ENCODE measurements at regions not wholly inside any gene's neighbourhood (a gene's known extent, or its start where the extent isn't known, plus 50 kb on each side); places are given as distances from the start of the nearest gene placed in this dataset.

DNA sequence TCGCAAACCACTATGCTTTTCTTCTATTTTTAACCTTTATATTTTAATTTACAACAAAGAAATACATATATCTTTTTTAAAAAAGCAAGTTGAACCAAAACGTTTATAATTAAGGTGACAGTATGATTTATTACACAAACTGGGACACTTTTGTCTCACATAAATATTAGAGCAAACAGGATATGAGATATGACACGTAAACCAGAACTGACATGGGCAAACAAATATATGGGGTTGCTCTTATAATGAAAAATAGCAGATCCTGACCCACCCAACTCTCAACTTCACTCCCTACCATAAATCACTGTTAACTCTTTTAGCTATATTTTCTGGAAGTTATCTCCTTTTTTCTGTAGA is 177.0 kb upstream of the EDNRA start:
- H3K9me3 Mint-ChIP-seq: no peaks in the 10 kb centered on the region

DNA sequence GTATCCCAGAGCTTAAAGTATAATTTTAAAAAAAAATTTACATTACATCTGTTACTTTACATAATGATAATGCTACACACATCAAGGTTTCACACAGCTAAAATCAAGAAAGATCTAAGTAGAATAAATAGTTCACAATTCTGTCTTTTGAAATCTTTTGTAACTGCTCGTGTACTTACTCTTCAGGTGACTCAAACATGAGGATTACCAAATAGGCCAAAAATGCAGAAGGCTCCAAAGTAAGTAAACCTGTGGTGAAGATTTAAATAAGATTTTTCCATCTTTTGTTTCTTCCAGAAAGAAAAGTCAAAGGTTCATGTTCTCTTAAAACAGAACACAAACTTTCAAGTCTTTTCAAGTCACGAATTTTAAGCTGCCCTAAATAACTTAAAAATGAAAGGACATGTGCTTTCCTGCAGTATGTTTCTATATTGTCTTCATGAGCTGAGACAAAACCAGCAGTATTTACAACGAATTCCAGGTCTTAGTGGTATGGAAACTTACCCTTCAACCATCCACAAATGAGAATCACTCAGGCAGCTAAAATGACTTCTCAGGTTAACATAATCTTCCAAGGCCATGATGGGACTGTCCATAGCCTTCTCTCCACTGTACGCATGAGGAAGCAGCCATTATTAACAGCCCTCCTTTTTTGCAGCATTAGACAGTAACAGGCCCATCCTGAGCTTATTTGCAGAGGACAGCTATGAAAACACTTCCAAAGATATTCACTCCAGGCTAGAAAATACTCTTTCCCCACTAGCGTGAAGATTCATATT is 172.8 kb upstream of the EDNRA start:
- Mint-ChIP-seq H3K9me3 (no peaks in the 10 kb centered on the region), H3K36me3 (ENCODE audit: low read depth) (no peaks in the 10 kb centered on the region), H3K27me3 (peaks cover 2% of the 10 kb centered on the region), H3K4me3 (no peak overlapping the region), H3K4me1 (no peaks in the 10 kb centered on the region), H3K27ac (no peak overlapping the region)
- no peak for DNase-seq
- no peak for ATAC-seq

More for the DNA sequence above, 177.0 kb upstream of the EDNRA start:
- Mint-ChIP-seq H3K4me3 (no peak overlapping the region), H3K4me1 (no peaks in the 10 kb centered on the region), H3K27ac (no peak overlapping the region), H3K36me3 (ENCODE audit: low read depth) (no peaks in the 10 kb centered on the region), H3K27me3 (peaks cover 2% of the 10 kb centered on the region)
- DNase-seq (no peak), ATAC-seq (no peak)

DNA sequence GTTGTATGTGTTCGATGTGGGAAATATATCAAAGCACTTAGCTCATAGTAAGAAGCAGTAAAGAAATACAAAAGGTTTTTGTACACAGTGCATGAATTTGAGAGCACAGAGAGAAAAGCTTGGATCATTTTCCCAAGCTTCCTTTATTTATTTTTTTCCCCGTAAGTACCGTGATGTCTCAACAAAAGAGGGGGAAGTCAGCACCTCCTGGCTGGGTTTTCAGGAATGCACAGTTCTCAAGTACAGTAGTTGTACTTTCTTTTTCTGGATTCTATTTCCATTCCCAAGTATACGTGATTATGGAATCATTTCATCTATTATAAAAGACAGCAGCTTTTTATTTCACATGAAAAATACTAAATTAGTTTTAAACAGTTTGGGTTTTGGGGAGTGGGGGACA is 171.5 kb upstream of the EDNRA start:
- H3K27me3 Mint-ChIP-seq: peaks cover 2% of the 10 kb centered on the region
- ATAC-seq: no peak
- no peak for DNase-seq
- no peaks in the 10 kb centered on the region for H3K36me3 Mint-ChIP-seq (ENCODE audit: low read depth)
- no peak overlapping the region for H3K27ac Mint-ChIP-seq
- H3K4me3 Mint-ChIP-seq: no peak overlapping the region
- no peaks in the 10 kb centered on the region for H3K4me1 Mint-ChIP-seq
- no peaks in the 10 kb centered on the region for H3K9me3 Mint-ChIP-seq

DNA sequence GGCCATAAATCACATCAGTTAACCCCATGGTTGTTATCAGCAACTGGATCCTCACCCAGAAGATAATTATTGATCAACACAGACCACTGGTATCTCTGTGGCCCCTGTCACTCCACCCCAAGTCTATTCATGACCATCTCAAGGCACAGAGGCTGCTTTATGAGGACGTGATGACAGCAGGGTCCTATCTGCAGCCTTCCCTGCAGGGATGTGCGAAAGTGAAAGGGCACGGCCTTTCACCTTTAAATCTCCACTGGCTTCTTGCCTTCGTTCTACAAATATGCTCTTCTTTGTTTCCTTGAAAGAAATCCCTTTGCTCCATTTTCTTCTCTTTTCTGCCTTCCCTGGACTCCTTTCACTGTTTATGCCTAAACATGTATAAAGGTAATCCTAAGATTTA is 170.6 kb upstream of the EDNRA start:
- no peaks in the 10 kb centered on the region for H3K4me1 Mint-ChIP-seq
- ATAC-seq: no peak
- H3K27ac Mint-ChIP-seq: no peak overlapping the region
- H3K27me3 Mint-ChIP-seq: peaks cover under 1% of the 10 kb centered on the region
- H3K4me3 Mint-ChIP-seq: no peak overlapping the region
- no peak for DNase-seq
- H3K9me3 Mint-ChIP-seq: no peaks in the 10 kb centered on the region
- H3K36me3 Mint-ChIP-seq (ENCODE audit: low read depth): no peaks in the 10 kb centered on the region

DNA sequence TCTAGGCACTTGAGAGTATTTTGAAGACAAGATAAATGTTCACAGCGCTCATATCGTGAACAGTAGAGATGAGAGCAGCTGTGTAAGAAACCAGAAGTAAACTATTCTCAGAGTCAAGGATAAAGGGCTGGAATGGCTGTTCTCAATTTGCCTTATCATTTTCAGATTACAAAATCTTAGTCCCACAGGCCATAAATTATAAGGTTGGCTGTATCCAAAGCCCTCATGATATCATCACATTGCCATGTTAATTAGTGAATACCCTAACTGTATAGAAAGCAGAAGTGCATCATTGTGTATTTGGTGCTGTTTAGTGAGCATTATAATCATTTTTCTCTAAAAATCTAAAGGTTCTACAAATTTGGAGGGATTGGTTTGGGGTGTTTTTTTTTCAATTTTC is 168.9 kb upstream of the EDNRA start:
- ATAC-seq (no peak), DNase-seq (no peak)
- H3K4me1 Mint-ChIP-seq: no peaks in the 10 kb centered on the region
- no peaks in the 10 kb centered on the region for H3K36me3 Mint-ChIP-seq (ENCODE audit: low read depth)
- H3K9me3 Mint-ChIP-seq: no peaks in the 10 kb centered on the region
- H3K4me3 Mint-ChIP-seq: no peak overlapping the region
- no peaks in the 10 kb centered on the region for H3K27me3 Mint-ChIP-seq
- H3K27ac Mint-ChIP-seq: no peak overlapping the region

DNA sequence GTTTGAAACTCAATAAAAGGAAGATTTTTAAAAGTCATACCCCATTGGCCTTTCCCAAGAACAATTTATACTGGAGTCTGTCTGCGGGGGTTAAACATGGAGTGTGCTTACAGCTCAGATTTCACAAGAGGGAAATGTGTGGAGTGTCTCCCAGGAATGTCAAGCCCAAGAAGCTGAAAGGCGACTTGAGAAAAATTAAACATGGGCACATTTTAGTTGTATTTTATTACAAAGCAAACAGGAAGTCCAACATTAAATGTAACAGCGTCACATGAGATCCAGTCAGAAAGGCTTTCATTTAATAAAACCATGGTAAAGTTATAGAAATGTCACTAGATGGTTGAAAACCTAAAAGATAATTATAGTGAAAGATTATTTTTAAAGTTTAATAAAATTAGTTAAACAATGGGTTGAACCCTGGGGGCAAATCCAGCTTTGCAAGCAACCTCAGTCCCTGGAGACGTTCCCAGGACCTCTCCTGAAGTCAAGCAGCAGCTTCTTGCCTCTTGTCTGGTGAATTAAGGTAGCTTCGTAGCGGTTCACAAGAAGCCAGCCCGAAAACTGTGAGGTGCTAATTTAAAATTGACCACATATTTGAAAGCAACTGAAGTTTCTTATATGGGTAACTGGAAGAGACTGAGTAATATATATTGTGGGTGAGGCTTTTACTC is 168.4 kb upstream of the EDNRA start:
- Mint-ChIP-seq H3K27me3 (no peaks in the 10 kb centered on the region), H3K4me1 (no peaks in the 10 kb centered on the region), H3K36me3 (ENCODE audit: low read depth) (no peaks in the 10 kb centered on the region), H3K4me3 (no peak overlapping the region), H3K27ac (no peak overlapping the region), H3K9me3 (no peaks in the 10 kb centered on the region)
- no peak for ATAC-seq
- no peak for DNase-seq

DNA sequence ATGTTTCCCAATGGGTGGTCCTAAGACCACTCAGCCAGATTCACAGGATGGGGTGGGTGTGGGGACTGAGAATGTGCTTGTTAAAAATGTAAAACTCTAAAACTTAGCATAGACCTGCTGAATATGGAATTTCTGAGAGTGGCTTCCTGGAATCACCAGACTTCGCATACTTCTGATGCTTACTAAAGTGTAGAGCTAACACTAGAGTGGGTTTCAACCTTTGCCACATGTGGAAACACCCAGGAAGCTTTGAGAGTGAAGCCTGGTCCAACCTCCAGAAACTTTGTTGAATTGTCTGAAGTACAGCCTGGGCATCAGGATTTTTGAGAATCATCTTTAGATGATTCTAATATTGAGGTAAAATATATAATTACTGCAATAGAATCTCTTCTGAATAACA is 167.8 kb upstream of the EDNRA start:
- no peak overlapping the region for H3K27ac Mint-ChIP-seq
- H3K36me3 Mint-ChIP-seq (ENCODE audit: low read depth): no peaks in the 10 kb centered on the region
- H3K4me1 Mint-ChIP-seq: no peaks in the 10 kb centered on the region
- H3K9me3 Mint-ChIP-seq: no peaks in the 10 kb centered on the region
- no peak overlapping the region for H3K4me3 Mint-ChIP-seq
- no peaks in the 10 kb centered on the region for H3K27me3 Mint-ChIP-seq
- DNase-seq (no peak), ATAC-seq (no peak)

DNA sequence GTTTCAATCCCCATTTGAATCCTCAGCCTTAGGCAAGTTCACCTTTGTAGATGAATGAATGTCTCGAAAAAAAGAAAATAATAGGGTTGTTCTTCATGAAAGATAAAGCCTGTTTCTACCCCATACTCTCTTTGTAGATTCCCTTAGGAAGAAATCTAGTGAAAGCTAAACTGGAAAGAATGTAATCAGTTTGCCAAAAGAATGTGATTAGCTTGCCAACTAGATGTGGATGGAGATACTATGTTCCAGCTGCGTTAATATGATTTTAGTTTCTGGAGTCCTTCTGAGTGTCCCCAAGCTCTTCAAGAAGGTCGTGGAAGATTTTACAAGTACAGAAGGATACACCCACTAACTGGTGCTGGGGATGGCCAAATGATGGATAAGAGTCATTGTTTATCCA is 162.3 kb upstream of the EDNRA start:
- Mint-ChIP-seq H3K36me3 (ENCODE audit: low read depth) (no peaks in the 10 kb centered on the region), H3K4me3 (no peak overlapping the region), H3K27ac (no peak overlapping the region), H3K4me1 (no peaks in the 10 kb centered on the region), H3K27me3 (peaks cover 1% of the 10 kb centered on the region), H3K9me3 (peaks cover 6% of the 10 kb centered on the region)
- no peak for ATAC-seq
- DNase-seq: no peak

DNA sequence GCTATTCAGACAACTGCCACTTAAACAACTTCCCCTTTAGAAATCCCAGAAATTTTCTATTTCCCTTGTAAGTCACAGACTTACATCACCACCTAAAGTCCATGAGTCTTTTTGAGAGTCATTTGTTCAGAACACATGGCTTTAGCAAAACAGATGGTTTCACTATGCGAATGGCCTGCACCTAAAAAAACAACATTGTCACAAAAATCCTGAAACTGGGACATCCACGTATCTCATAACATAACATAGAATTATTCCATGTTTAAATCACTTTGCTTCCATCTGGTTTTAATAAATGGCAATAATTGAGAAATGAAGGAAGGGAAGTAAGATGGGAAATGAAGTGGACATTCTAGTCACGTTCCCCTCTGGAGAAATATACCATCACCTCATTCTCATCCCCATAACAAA is 155.3 kb upstream of the EDNRA start:
- no peaks in the 10 kb centered on the region for H3K36me3 Mint-ChIP-seq (ENCODE audit: low read depth)
- H3K27ac Mint-ChIP-seq: no peak overlapping the region
- H3K4me3 Mint-ChIP-seq: no peak overlapping the region
- no peak for DNase-seq
- ATAC-seq: no peak
- H3K9me3 Mint-ChIP-seq: peaks cover 6% of the 10 kb centered on the region
- no peaks in the 10 kb centered on the region for H3K4me1 Mint-ChIP-seq
- H3K27me3 Mint-ChIP-seq: no peaks in the 10 kb centered on the region

DNA sequence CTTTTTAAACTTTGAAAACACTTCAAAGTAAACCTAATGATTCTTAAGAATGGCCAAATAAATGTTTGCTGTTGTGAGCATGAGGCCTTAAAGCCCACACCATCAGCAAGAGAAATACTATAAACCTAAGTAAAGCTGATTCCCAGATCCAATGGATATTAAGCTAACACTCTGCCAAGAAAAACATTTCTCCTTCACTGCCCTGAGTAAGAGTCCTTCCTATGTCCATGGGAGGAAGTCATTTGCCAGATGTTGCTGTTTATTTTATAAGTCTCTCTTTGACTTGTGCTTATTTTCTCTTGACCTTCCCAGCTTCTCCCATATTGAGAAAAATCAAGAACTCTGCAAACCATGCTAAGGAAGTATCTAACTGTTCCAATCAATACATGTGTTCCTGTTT is 154.3 kb upstream of the EDNRA start:
- no peak for DNase-seq
- H3K4me1 Mint-ChIP-seq: no peaks in the 10 kb centered on the region

DNA sequence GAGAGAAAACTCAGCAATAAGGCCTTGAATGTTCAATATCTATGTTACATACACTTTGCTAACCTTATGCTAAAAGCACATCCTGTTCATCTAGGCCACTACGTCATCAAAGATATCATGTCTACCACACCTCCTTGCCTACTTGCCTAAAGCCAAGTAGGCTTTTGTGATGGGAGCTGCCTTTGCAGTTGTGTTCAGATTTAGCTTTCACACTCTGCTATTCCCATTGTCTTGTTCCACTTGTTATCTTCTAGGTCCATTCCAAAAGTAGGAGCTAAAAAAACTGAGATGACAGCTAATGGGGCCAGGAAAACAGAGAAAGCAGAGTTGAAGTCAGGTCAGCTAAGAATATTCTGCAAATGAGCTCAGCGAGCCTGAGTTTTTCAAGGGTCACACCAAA is 153.6 kb upstream of the EDNRA start:
- ATAC-seq: no peak
- Mint-ChIP-seq H3K9me3 (peaks cover 3% of the 10 kb centered on the region), H3K27ac (no peak overlapping the region), H3K27me3 (no peaks in the 10 kb centered on the region), H3K36me3 (ENCODE audit: low read depth) (no peaks in the 10 kb centered on the region), H3K4me1 (no peaks in the 10 kb centered on the region), H3K4me3 (no peak overlapping the region)
- DNase-seq: no peak

More for the DNA sequence above, 154.3 kb upstream of the EDNRA start:
- no peaks in the 10 kb centered on the region for H3K36me3 Mint-ChIP-seq (ENCODE audit: low read depth)
- H3K4me3 Mint-ChIP-seq: no peak overlapping the region
- ATAC-seq: no peak
- H3K9me3 Mint-ChIP-seq: peaks cover 6% of the 10 kb centered on the region
- H3K27me3 Mint-ChIP-seq: no peaks in the 10 kb centered on the region
- H3K27ac Mint-ChIP-seq: no peak overlapping the region

DNA sequence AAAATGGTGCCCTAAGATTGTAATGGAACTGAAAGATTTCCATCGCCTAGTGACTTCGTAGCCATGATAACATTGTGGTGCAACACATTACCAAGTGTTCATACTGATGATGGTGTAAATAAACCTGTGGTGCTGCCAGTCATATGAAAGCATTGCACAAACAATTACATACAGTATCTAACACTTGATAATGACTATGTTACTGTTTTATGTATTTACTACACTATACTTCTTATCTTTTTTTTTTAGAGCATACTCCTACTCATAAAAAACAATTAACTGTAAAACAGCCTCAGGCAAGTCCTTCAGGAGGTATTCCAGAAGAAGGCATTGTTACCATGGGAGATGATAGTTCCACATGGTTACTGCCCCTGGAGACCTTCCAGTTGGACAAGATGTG is 152.7 kb upstream of the EDNRA start:
- H3K36me3 Mint-ChIP-seq (ENCODE audit: low read depth): no peaks in the 10 kb centered on the region
- no peaks in the 10 kb centered on the region for H3K27me3 Mint-ChIP-seq
- no peak for DNase-seq
- no peaks in the 10 kb centered on the region for H3K4me1 Mint-ChIP-seq
- ATAC-seq: no peak
- no peak overlapping the region for H3K27ac Mint-ChIP-seq
- no peaks in the 10 kb centered on the region for H3K9me3 Mint-ChIP-seq
- H3K4me3 Mint-ChIP-seq: no peak overlapping the region

DNA sequence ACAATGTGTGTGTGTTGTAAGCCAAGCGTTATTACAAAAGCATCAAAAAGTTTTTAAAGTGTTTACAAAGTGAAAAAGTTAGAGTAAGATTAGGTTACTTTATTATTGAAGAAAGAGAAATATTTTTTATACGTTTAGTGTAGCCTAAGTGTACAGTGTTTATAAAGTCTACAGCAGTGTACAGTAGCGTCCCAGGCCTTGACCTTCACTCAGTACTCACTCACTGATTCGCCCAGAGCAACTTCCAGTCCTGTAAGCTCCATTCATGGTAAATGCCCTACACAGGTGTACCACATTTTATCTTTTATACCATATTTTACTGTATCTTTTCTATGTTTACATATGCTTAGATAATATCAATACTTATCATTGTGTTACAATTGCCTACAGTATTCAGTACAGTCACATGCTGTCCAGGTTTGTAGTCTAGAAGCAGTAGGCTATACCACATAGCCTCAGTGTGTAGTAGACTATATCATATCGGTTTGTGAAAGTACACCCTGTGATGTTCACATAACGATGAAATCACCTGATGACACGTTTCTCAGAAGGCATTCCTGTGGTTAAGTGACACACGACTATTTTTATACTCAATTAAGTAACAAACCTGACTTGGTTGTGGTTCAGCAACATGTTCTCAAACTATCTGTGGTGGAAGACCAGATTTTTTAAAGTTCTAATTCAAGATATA is 152.0 kb upstream of the EDNRA start:
- Mint-ChIP-seq H3K9me3 (no peaks in the 10 kb centered on the region), H3K36me3 (ENCODE audit: low read depth) (no peaks in the 10 kb centered on the region), H3K4me3 (no peak overlapping the region), H3K27ac (no peak overlapping the region), H3K27me3 (no peaks in the 10 kb centered on the region), H3K4me1 (no peaks in the 10 kb centered on the region)
- ATAC-seq: no peak
- DNase-seq: no peak

DNA sequence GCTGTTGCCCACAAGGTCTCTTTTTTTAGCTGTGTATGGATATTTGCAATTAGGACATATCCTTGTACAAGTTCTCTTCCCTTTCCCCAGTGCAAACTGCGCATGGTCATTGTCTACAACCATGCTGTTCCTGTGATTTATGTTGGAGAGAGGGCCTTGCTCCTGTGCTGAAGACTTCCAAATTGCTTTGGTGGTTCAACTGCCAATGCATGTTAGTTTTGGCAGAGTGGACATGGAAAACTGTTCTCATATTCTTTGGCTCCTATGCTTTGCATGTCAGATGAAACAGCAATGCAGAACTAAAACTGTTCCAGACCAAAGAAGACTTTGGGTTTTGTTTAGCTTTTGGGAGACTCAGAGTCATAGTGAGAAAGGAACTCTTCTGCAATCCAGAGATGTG is 148.8 kb upstream of the EDNRA start:
- DNase-seq (no peak), ATAC-seq (no peak)
- H3K27me3 Mint-ChIP-seq: no peaks in the 10 kb centered on the region
- no peak overlapping the region for H3K4me3 Mint-ChIP-seq
- no peak overlapping the region for H3K27ac Mint-ChIP-seq
- no peaks in the 10 kb centered on the region for H3K9me3 Mint-ChIP-seq
- H3K36me3 Mint-ChIP-seq (ENCODE audit: low read depth): no peaks in the 10 kb centered on the region
- H3K4me1 Mint-ChIP-seq: no peaks in the 10 kb centered on the region

DNA sequence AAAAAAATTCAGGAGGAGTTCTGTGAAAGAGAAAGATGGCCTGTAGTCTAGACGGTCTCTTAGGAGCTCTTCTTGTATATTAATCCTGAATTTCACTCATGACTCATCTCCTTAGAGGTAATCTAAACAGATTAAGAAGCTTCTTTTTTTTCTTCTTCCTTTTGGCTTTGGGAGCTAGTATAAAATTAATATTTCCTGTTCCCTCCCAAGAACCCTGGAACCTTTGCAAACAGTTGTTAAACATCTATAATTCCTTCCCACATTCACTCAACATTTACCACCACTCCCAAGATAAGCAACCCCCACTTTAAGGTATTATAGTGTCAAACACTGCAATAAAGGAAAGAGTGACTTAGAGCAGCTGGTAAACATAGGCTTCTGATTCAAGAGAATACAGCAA is 146.4 kb upstream of the EDNRA start:
- Mint-ChIP-seq H3K4me1 (no peaks in the 10 kb centered on the region), H3K36me3 (ENCODE audit: low read depth) (no peaks in the 10 kb centered on the region), H3K27me3 (no peaks in the 10 kb centered on the region), H3K4me3 (no peak overlapping the region), H3K27ac (no peak overlapping the region), H3K9me3 (peaks cover 6% of the 10 kb centered on the region)
- DNase-seq: no peak
- no peak for ATAC-seq
